GM18868 (cell line): ENCODE measurements at regions not wholly inside any gene's neighbourhood (a gene's known extent, or its start where the extent isn't known, plus 50 kb on each side); places are given as distances from the start of the nearest gene placed in this dataset.
A peak's percentile ranks its signal among the peaks of the same experiment; 100 is the strongest.

Experiments
- ATAC-seq: cut with Tn5 transposase; IDR thresholded peaks from one replicate; pipeline ENCODE4 v1.9.1; 2021; ENCODE audit warnings: mild to moderate bottlenecking, moderate library complexity; ENCODE audit not compliant: unreplicated experiment

DNA sequence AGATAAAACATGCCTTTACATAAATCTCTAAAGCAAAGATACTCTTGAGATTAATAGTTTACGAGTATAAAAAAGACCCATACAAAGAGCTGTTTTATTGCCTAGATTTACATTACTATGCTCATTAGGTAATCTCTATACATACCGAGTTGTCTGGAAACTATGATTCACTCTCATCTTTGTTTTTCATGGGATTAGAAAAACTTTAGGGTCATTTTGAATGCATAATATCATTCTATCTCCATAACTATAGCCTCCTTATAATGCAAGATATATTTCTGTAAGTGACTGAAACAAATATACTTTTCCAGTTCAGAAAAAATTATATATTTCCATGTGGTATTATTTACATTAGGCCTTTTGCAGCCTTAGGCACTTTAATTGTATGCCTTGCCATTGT, 1088.7 kb upstream of the ARRDC3 start:
- no peak for ATAC-seq

DNA sequence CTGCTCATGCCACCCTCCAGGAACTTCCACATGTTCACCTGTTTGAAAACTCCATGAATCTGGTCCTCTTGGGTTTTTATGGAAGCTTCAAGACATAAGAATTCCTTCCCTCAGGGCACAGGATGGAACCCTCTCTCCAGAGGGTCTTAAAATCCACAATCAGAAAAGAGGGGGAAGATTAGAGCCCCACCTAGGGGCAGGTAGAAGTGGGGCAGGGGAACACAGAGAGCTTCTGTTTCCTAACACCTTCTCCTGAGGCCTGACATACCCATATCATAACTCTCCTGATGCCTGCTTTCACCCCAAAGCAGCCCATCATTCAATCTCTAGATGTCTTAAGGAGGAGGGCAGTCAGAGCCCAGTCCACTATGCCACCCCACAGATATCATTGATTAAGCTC, 1087.7 kb upstream of the ARRDC3 start:
- peak; percentile 55 for ATAC-seq

DNA sequence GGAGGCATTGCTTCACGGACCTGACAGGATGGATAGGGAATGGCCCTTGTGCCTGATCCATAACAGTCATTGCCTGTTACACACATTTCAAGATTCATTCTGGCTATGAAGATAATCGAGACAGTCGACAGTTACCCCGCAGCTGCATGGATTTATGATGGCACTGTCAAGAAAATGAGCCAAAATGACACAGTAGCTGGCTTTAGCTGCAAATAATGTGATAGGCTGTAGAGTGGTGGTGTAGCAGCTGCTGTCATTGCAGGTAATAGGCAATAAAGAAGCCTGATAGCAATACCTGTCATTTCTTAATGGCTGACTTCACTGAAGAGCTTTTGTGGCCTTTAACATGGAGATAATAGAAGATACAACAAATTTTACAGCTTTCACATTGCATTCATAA, 1085.2 kb upstream of the ARRDC3 start:
- no peak for ATAC-seq

DNA sequence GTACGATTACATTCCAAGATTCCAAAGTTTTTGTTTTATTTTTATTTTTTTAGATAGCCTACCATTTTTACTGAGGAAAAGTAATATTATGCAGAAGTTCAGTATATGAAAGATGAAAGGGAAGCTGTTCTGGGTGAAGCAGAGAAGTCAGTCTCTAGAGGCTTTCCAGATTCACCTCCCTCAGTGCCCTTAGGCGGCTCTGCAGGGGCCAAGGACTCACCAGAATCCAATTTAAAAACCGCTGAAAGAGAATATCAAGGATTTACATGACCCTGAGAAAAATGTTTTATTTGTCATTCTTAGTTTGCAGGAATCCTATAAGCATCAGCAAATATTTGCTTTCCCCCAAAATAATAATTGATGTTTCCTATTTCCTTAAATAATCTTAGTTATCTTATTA, 1084.6 kb upstream of the ARRDC3 start:
- ATAC-seq: no peak

DNA sequence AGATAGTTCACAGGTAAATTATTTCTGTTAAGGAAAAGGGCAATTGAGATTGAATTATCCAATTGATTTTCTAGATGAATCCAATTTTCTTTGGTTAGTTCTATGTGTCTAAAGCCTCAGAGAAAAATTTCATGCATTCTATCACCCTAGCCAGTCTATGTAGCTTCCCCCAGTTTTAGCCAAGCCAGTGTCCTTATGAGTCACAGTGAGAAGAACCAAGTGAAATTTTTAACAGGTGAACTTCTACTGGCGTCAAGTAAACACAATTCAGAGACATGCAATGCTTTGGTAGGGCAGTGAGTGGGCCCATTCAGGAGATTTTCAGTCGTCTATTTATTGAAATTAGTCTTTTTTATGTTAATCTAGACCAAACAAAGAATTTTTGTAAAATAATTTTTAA, 1077.4 kb upstream of the ARRDC3 start:
- ATAC-seq: peak; percentile 94

DNA sequence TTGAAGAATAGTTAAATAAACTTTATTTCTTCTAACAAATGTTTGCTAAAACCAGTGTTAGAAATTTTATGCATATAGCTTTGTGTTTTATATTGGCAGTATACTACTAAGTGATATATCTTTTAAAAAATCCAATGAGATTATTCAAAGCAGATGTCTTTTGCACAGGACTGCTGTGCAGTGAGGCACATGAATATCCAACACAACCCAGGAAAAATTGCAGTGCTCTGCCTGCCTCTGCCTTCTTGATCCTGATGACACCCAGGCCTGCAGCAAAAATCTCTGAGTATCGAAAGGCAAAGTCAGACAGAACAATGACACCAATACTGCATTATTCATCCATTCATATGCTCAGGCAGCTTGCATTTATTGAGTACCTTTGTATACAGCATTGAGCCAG, 1076.5 kb upstream of the ARRDC3 start:
- ATAC-seq: no peak

DNA sequence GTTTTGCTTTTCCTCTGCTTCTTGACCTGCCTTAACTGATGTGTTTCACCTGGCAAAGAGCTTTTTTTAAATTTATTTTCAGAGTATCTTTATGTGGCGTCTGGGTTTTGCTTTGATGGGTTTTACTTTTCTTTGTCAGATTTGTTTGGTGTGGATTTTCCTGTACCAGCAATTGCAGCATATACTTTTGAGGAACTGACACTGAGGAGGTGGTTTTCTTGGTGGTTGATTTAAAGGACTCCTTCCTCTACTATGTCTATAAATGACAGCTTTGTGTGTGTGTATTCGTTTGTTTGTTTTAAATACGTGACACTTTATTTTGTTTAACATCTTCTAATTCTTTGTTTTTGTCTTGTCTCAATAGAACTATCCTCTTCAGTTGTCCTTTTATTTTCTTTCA, 1071.9 kb upstream of the ARRDC3 start:
- peak; percentile 100 for ATAC-seq

DNA sequence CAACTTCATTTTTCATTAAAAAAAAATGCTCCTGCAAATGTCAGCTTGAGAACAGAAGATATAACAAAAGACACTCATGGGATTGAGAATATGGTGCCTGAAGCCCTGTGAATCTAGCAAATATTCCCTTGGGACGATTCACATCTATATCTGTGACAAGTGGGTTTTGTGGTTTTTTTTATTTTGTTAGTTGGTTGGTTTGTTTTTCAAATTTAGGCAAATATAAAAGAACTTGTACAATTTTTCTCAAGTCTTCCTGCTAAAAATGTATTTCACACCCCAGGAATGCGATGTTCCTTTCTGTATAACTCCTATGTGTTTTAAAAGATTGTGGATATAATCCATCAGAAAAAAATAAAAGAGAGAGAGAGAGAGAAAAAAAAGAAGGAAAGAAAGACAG, 1061.8 kb upstream of the ARRDC3 start:
- ATAC-seq: no peak

DNA sequence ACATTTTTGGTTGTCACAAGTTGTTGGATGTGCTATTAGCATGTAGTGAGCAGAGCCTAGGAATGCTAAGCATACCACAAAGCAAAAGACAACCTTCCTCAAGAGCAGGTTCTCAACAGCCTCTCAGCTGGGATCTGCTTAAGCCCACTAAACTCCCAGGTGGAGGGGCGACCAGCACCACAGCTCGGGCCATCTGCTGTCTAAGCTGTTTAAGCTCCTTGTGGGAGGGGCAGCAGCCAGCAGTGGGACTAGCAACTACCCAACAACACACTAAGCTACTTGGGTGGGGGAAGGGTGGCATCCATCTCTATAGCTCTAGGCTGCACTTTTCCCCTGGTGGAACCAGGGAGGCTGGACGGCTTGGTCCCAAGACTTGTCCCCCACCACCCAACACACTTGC, 1052.7 kb upstream of the ARRDC3 start:
- no peak for ATAC-seq

DNA sequence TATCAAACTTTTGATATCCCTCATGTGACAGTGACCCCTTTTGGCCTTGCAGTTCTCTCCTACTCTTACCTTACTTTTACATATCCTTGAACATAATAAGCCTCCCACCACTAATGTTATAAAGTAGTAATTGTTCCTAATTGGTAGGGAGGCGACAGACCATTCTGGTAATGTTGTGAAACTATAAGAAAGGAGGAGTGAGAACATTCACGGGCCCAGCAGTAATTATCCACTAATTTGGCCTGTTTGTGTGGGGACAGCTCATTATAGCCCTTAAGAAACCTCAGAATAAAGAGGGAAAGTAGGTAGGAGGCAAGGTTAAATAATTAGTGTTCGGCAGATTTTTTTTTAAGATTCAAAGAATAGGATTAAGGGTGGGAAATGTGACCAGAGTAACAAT, 1046.5 kb upstream of the ARRDC3 start:
- no peak for ATAC-seq

DNA sequence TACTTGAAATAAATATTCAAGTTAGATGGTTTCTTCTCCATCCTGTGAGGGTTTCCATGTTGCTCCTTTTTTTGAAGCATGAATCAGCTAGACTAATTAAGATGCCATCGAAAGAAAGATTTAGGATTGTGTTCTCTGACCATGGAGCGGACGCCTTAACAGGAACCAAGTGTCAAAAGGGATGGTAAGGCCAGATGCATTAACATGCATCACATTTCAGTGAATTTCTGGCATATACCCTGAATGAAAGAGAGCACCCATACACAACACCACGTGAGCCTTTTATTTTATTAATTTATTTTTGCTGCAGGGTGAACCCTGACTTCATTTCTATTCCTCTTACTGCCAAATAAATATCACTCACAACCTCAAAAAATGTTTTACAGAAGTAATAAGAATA, 1045.3 kb upstream of the ARRDC3 start:
- ATAC-seq: no peak

DNA sequence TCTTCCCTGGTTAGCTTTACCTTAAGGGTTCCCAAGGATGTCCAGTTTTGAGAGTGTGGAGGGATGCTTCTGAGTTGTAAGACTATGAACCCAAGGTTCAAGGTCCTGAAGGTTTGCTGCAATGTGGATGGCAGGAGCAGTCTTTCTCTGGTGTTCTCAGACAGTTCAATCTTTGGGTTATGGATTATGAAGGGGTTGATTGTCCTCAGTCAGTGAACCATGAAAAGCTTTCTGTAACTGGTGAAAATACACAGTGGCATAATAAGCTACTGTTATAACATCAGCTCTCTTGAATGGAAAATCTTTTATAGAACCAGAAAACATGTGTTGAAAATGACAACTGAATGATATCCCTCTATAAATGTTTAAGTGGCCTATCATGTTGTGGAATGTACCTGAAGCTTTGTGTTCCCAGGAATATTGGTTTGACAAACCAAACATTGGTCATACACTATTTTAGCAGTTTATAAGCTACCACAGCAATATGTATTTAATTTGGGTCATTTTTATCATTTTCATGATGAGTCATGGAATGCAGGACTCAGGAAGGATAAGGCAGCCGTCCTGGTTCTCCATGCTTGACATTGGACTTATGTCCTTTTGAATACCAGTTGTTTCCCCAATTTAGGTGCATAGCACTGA, 1041.8 kb upstream of the ARRDC3 start:
- peak; percentile 52 for ATAC-seq

DNA sequence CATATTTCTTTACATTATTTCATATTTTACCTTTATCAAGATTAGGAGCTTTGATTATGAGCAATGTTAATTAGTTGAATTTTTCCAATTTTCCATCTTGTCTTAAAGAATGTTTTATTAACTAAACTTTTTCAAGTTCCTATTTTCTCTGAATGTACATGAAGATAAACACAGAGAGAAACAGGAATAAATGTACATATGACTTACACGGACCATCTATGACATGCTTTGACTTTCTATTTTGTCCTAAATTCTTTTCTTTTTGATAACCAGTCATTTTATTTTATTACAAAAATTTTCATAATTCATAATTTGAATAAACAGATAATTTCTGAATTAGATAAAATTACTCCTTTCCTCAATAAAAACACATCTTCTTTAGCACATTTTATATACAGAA, 1038.8 kb upstream of the ARRDC3 start:
- no peak for ATAC-seq

DNA sequence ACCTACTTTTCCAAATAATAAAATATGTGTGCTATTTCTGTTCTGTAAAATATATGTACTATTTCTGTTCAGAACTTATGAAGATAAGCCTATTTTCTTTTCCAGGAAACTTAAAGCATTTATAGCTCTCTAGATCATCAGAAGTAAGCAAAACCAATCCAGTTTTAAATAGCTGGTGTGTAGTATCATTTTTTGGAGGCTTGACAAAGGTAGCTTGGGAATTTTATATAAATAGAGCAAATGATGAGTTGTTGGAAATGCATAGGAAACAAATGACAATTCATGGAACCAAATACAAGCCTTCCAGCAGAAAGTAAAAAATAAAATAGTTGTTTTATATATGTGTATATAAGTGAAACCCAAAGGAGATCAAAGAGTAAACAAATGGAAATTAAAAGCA, 1038.1 kb upstream of the ARRDC3 start:
- no peak for ATAC-seq

DNA sequence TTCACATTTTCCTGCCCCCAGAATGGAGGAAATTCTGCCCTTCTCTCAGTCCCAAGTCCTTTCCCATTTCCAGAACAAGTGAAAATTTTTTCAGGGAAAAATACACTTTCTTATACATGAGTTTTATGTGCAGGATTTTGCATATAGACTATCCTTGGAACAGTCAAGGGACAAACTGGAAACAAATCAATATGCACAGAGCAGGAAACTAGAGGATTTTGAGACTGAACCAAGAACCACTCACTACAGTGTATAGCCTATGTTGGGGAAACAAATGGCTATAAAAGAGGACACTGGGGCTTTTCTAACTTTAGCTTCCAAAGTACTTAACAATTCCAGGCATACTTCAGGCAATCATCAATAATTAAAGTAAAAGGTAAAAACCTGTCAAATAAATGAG, 1036.1 kb upstream of the ARRDC3 start:
- no peak for ATAC-seq

DNA sequence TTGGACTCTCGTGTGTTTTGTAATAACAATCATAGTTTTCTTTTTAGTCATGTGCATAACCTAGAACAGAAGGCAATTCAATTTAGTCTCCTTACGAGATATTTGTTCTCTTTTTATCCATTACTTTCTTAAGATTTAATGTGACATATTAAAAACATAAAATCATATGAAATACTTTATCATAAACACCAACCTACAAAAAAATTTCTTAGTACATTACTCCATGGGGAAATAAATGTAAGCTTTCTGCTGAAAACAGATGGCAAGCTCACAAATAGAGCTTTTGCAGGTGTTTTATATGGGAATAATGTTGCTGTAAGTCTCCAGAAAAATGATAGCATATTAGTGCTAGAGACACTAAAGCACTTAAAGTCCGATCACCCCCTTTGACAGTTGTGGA, 1035.2 kb upstream of the ARRDC3 start:
- ATAC-seq: no peak

DNA sequence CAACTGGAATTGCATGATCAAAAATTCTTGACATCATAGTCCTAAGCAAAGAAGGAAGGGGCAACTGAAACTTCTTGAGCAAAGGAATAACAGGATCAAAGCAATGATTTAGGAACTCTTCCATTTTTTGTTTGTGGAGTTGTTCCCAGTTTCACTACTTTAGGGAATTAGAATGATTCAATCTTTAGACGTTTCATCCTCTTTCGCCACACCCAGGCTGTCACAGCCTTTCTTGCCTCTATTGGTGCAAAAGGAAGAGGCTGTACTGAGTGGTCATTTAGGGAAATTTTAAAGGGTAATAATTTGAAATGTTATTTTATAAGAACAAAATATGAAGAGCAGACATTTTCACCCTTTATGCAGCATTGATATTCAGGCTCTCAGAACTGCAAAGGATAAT, 1026.0 kb upstream of the ARRDC3 start:
- no peak for ATAC-seq

DNA sequence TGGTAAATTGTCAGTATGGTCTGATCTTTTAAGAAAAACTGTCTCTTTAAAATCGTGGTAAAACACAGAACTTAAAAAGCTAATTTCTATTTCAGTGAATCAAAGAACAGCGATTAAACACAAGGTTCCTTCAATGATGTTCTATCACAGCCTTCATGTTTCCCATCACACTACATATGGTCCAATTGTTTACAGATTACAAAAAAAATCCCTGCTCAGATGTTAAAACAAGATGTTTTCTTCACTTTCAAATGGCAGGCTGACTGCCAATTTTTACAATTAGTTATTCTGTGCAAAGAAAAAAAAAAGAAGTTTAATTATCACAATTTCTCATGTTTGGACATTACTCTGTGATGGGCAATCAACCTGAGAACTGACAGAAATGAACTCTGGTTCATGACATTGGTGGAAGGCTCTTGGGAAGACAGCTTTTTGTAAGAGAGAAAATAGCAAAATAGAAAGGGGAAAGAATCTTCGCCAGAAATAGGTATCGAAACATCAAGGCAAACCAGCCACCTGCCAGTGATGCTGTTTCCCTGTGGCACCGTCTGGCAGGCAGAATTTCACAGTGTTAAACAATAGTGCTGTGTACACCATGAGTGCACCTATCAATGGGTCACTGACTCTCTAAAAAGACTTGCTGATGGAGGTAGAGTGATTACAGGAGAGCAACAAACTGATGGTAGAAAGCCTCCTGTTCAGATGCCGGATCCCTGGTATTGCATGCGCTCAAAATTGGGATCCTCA, 1020.0 kb upstream of the ARRDC3 start:
- ATAC-seq: no peak

DNA sequence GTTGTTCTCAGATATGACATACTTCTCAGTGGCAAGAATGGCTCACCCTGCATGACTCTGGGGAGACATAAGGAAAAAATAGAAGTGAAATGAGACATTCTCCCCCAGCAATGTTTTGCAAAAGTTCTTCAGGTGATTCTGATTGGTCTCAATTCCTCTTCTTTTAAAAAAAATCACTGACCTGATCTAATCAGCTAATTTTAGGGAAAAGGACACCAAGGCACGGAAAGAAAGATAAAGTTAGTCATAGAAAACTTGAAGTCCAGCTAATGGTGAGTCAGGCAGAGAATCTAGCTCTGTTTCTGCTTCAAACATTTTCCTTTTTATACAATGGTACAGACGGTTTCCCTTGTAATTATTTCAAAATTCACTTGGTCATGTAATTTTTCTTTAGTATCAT, 1018.9 kb upstream of the ARRDC3 start:
- no peak for ATAC-seq

DNA sequence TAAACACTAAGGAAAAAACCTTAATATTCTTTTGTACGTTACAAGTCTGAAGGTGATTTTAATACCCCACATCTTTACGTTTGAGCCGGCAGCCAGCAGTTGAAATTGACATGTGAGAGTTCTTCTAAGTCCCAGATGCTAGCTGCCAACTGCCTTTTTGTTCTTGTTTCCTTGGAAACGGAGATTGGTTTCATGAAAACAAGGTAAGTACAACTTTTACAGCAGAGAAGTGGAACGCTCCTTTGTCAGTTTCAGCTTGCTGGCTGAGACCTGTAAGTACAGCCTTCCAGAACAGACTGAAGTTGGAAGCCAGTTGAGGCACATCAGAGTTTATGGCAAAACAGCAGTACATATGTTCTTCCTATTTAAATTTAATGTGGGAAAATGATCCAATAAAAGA, 1018.4 kb upstream of the ARRDC3 start:
- ATAC-seq: peak; percentile 59

DNA sequence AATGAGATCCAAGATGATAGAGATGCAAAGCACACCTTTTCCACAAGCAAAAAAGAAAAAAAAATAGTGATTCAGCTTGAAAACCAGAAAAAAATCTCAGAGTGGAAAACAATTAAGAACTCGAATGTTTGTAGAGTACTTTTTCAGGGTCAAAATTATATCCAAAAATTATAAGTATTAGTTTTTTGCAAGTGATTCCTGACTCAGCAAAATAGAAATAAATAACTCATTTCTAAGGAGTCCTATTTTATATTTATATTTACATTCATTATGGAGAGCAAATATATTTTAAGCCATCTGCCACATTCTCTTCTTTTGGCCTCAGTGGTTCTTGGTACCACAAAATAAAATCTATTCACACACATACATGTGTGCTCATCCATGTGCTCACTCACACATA, 1011.8 kb upstream of the ARRDC3 start:
- no peak for ATAC-seq

DNA sequence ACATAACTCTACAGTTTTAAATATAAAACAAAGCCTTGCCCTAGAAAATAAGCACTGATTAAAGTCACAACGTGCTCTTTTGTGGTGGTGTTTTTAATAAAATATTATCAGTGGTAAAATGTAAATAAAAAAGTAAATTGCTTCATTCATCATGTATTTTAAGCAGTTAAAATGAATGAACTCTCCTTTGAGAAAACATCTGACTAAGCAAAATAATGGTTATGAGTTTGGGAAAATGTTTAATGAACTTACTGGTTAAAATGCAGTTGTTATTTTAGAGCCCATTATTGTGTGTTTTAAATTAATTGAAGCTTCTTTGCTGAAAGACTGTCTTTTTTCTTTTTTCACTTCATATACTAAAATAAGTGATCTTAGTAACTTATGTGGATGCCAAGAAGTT, 1007.5 kb upstream of the ARRDC3 start:
- no peak for ATAC-seq
